ENCODE measurements at regions not wholly inside any gene's neighbourhood (a gene's known extent, or its start where the extent isn't known, plus 50 kb on each side); places are given as distances from the start of the nearest gene placed in this dataset.
"Not testable (repeated sequence)": the region's sequence is repeated elsewhere in the genome, so short reads cannot be mapped to it uniquely, and the experiment has no call there.

DNA sequence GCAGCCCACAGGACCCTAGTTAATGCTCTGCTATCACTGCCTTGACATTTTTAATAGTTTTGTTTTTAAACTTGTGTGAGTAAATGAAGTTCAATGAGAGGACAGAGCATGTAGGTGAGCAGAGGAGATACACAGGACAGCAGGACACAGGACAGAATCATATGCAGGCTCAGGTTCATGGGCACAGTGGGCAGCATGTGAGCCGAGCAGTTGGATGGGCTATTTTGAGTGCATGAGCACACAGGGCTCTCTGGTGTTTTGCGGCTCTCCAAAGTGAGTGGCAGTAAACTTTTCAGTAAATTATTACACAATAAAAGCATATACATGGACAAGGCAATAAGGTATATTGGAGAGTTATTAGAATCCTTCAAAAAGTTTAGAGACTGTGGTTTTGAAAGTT, 189.7 kb upstream of the OR4E1 start:
- no peak for DNase-seq

DNA sequence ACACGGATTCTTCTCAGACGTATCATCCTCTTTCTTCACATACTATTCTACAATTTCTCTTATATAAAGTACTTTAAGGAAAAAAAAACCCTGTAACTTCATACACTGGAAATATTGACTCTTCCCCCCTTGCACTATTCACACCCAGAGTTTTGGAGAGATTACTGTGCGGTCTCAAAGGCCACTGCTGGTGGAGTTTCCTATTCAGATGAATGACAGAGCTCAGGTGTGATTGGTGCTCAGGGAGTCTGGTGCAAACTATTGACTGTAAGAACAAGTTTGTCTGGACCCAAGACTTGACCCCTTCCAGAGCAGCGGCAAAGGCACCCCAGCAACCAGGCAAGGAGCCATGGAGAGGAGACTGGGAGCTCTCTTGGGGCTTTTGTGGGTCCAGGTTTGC, 187.5 kb upstream of the OR4E1 start:
- no peak for DNase-seq

DNA sequence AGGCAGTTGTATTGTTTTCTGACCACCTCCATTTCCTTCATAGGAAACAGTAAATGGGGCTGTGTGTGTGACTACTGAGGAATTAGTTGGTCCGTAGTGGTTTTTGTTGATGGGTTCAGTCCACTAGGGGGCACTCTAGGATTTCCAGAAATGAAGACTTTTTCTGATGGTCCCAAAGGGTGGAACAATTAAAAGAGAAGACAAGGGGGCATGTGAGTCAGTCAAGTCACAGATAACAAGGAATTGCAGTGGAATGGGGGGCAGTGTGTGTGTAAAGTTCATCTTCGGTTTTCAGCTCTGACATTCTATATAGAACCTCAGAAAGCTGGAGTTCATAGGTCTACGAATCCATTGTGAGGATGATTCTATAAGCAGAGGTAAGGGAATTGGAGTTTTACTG, 186.6 kb upstream of the OR4E1 start:
- peak in 1 of 51 donors; percentile 1 for DNase-seq

DNA sequence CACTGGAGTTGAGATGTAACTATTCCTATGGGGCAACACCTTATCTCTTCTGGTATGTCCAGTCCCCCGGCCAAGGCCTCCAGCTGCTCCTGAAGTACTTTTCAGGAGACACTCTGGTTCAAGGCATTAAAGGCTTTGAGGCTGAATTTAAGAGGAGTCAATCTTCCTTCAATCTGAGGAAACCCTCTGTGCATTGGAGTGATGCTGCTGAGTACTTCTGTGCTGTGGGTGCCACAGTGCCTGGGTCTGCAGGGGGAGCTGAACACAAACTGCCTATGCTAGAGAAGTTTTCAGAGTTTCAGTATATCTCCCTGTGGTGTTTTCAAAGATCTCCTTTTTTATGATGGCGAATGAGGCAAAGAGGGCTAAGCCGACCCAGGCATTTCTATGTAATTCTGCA, 179.2 kb upstream of the OR4E1 start:
- DNase-seq = no peak

DNA sequence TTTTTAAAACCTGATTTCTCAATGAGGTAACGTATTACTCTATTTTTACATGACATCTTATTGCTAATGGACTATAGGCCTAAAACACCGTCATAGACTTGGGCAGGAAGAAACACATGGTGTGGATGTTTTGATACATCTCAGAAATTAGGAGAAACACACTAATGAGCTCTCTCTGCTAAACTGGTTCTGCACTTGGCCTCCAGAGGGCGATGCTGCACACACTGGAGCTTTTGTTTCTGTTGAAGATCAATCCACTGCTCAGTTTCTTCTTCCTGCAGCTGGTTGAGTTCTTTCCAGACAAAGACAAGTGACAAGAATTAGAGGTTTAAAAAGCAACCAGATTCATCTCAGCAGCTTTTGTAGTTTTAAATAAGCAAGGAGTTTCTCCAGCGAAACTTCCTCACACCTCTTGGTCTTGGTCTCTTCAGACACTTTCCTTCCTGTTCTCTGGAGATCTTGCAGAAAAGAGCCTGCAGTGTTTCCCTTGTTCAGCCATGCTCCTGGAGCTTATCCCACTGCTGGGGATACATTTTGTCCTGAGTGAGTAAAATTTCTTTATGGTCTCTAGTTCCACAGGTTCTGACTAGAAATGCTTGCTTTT, 178.5 kb upstream of the OR4E1 start:
- peak in 24 of 51 donors; percentile 12 to 72 (median 38) for DNase-seq

DNA sequence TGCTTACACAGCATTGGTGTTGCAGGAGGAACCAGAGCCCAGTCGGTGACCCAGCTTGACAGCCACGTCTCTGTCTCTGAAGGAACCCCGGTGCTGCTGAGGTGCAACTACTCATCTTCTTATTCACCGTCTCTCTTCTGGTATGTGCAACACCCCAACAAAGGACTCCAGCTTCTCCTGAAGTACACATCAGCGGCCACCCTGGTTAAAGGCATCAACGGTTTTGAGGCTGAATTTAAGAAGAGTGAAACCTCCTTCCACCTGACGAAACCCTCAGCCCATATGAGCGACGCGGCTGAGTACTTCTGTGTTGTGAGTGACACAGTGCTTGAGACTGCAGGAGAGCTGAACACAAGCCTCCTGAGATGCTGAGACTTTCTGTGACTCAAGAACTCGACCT, 173.3 kb upstream of the OR4E1 start:
- not testable (repeated sequence) for DNase-seq

DNA sequence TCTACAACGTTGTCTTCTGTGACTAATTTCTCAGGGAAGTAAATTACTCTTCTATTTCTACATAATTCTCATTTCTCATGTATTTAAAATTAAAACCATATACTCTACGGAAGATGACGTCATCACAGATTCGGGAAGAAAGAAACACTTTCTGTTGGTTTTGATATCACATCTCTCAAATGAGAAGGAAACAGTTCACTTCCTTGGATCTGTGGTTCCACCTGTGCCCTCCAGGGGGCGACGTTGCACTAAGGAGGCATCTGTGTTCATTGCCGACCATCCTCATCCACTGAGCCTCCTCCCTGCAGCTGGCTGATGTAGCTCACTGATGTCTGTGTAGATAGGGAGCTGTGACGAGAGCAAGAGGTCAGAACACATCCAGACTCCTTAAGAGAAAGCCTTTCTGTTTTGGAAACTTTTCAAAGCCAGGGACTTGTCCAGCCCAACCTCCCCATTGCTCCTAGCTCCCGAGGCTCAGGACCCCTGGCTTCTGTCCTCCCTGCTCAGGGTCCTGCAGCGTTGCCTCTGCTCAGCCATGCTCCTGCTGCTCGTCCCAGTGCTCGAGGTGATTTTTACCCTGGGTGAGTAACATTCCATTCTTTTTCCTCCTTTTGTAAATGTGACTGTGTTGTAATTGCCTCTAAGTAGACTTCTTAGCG, 172.7 kb upstream of the OR4E1 start:
- DNase-seq = peak in 19 of 51 donors; percentile 1 to 58 (median 21)

DNA sequence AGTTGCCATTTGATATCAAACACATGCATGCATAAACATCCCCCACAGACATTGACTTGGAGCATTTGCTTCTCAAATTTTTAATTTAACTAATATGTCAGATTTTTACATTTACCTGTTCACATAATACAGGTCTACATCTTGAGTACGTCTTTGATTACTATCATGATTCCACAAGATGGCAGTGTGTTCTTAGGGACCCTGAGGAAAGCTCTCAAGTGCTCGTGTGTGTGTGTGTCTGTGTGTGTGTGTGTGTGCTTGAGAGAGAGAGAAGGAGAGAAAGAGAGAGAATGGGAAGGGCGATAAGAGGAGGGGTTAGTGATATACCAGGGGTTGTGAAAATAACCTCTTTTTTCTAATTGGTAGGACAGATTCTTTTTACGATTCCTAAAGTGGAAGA, 167.1 kb upstream of the OR4E1 start:
- DNase-seq = no peak

DNA sequence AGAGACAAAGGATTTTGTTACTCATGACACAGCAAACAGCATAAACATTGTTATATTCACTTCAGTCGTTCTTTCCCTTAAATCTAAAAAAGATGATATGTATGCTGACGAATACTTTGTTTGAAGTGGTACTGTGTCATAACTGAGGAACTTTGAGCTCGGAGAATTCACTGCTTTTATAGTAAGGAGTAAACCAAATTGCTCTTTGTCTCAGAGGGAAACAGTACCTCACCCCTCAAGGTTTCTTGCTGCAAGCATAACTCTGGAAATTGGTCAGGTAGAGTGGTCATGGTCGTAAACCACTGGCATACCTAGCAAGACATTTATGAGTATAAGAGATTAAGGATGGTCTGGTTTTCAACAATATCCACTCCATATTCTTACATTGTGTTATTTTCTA, 160.2 kb upstream of the OR4E1 start:
- DNase-seq = no peak

DNA sequence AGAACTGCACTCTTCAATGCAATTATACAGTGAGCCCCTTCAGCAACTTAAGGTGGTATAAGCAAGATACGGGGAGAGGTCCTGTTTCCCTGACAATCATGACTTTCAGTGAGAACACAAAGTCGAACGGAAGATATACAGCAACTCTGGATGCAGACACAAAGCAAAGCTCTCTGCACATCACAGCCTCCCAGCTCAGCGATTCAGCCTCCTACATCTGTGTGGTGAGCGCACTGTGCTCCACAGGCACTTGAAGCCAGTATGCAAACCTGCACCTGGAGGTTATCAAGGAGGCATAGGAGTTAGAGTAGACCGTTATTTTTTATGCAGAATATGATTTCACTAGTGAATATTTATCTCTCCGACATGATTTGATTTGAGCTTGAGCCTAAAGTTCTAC, 152.2 kb upstream of the OR4E1 start:
- no peak for DNase-seq

DNA sequence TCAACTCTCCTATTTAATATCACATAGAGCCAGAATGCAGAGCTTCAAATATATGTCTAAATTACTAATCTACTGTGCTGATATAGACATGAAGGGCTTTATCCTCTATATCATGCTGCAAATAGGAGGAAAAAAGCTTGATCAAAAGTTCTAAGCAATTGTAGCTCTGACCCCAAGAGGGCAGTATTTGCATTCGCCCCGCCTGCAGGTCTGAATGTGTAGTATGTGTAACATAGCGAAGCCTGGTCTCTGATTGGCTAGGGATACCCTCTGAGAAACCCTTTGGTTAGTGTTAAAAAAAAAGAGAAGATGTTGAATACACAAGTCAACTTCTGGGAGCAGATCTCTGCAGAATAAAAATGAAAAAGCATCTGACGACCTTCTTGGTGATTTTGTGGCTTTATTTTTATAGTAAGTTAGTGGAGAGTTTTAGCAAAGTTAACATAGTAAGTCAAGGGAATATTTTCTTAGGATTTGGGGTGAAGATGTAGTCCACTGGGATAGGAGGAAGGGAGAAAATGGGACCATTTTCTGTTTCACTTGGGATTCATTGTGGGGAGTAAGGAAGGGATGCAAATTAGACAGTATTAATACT, 151.6 kb upstream of the OR4E1 start:
- DNase-seq = peak in 1 of 51 donors; percentile 1

DNA sequence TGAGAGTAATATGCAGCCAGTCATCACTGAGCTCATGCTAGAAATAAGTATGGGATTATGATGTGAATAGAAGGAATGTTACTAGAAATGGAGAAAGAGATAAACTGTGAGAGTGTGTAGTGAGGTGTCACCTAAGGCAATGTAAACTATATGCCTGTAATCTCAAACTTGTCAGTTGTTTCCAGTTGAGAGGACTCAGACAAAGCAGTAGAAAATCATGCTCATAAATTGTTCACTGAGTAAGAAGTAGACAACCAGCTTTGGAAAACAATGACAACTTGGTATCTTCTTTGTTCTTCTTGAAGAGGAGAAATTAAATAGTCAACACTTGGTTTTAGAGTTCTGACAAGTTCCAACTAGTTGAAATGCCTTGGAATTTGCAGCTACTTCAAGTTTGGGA, 148.5 kb upstream of the OR4E1 start:
- DNase-seq = no peak

DNA sequence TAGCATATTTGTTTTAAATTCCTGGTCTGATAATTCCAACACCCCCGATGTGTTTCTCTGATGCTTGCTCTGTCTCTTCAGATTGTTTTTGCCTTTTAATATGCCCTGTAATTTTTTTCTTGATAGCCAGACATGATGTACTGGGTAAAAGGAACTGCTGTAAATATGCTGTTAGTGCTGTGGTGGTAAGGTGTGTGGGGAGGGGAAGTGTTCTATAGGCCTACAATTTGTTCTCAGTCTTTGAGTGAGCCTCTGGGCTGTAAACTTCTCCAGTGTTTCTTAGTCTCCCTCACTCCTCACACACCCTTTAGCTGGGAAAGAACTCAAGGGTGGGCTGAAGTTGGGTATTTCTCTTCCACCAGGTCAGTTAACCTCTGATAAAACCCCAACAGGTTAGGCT, 147.0 kb upstream of the OR4E1 start:
- no peak for DNase-seq

DNA sequence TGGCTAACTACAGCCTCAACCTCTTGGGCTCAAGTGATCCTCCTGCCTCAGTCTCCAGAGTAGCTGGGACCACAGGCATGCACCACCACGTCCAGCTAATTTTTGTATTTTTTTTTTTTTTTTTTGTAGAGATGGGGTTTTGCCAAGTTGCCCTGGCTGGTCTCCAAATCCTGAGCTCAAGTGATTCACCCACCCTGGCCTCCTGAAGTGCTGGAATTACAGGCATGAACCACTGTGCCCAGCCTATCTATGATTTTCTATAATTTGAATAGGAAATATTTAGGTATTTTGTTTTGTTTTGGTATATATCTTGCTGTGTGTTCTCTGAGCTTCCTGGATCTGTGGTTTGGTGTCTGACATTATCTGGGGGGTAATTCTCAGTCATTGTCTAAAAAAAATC, 146.3 kb upstream of the OR4E1 start:
- DNase-seq = not testable (repeated sequence)

DNA sequence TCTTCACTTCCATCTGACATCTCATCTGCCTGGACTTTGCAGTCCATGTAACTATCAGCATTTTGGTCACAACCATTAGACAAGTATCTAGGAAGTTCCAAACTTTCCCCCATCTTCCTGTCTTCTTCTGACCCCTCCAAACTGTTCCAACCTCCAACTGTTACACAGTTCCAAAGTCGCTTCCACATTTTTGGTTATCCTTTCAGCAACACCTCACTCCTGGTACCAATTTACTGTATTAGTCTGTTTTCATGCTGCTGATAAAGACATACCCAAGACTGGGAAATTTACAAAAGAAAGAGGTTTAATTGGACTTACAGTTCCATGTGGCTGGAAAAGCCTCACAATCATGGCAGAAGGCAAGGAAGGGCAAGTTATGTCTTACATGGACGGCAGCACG, 143.4 kb upstream of the OR4E1 start:
- DNase-seq = not testable (repeated sequence)

DNA sequence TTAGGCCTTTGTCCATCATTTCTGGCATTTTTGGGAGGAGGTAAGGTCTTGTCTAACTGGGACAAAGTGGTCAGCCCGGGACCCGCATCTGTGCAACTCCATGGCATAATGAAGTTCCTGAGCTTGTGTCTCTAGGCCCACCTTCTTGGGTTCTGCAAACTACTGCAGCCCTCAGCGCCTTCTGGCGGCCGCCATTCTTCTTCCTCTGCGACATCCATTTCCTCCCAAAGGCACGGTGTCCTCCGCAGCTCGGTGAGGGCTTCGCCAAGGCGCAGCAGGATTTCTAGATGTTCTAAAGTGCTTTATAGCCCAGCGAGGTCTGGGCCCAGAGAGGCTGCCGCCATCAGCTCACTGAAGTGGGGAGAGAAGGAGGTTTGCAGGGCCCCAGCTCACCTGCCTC, 134.4 kb upstream of the OR4E1 start:
- no peak for DNase-seq

DNA sequence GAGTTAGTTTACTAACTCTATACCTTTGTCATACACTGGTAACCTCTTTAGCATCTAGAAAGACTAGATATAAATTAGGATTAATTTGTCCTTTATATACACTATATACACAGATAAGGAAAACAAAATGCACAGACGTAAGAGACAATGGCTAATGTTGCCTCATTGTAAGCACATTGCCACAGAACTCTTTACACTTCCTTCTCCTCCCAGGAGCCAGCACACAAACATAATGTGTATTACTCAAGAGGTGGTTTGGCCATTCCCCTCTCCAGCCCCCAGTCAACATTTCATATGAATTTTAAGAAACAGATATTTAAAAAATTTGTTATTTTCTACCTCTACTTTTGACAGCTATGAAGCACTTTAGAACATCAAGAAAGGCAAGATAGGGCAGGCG, 131.4 kb upstream of the OR4E1 start:
- no peak for DNase-seq

DNA sequence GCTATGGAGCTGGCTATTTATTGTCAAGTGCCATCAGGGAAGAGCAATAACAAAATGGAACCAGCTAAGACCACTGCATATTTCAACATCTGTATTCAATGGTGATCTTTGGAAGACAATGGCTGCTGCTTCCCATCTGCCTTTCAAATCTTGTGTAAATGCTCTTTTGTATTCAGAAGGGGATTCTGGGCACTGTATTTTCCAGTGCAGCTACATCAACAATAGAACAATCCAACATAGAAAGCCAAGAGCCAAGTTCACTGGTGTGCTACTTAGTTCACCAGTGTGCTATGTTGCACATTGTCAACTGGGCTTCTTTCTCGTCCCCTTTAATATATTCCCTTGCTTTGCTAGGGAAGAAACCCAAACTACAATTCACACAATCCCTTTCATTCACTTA, 128.8 kb upstream of the OR4E1 start:
- DNase-seq = peak in 3 of 51 donors; percentile 16 to 30 (median 20)

DNA sequence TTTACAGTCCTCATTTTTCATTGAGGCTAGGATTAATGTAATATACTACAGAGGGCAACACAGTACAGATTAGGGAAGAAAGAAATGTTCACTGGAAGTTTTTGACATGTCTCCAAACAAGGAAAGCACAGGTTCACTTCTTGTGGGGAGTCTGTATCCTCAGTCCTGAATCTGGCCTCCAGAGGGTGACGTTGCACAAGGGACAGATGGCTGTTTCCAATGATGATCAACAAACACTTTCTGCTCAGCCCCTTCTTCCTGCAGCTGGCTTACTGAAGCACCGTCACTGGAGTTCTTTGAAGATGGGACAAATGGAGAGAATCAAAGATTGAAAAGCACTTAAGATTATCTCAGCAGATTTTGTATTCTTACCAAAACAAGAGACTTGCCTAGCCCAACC, 123.3 kb upstream of the OR4E1 start:
- DNase-seq = peak in 8 of 51 donors; percentile 2 to 24 (median 10)

DNA sequence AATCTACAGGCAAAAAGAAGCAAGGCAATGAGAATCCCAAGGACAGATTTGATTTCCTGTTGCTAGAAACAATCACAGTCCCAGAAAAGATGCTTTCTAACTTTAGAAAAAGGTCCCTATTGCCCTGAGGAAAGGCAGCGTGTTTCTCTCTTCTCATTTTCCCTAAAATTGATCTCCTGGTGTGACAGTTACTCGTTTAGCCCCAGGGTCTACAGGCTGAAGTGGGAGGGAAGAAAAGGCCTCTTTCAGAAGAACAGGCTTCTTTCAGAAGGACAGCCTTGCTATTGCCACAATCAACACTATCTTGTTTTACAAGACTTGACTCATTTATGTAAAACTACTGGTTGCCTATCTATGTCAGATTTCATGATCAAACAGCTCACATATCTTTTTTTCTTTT, 121.8 kb upstream of the OR4E1 start:
- no peak for DNase-seq

DNA sequence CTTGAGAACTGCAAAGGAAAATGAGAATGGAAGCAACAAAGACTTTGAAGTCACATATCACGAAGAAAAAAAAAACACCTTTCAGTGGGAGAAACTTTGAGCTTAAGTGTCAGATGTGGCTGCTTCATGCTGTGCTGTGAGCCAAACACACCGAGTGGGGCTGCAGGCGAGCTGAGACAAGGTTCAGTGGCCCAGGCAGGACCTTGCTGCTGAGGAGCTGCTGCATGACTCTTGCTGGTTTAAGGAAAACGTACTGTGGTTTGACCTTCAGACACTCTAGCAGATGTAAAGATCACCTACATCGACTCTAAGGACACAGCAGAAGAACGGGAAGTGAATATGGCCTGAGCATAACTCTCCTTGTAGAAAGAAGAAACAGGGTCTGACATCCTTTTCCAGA, 118.1 kb upstream of the OR4E1 start:
- no peak for DNase-seq

DNA sequence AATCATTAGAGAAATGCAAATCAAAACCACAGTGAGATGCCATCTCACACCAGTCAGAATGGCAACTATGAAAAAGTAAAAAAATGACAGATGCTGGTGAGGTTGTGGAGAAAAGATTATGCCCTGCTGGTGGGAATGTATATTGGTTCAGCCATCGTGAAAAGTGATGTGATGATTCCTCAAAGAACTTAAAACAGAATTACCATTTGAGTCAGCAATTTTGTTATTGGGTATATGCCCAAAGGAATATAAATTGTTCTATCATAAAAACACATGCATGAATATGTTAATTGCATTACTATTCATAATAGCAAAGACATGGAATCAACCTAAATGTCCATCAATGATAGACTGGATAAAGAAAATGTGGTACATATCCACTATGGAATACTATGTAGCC, 115.1 kb upstream of the OR4E1 start:
- DNase-seq = not testable (repeated sequence)

DNA sequence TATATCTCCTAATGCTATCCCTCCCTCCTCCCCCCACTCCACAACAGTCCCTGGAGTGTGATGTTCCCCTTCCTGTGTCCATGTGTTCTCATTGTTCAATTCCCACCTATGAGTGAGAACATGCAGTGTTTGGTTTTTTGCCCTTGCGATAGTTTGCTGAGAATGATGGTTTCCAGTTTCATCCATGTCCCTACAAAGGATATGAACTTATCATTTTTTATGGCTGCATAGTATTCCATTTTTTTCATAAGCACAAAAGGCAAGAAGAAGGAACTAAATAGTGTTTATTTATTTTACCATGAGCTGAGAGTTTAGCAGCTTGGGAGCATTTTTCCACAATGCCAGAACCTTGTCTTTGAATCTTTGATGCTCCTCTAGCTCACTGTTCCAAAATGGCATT, 113.6 kb upstream of the OR4E1 start:
- not testable (repeated sequence) for DNase-seq
